ENCODE measurements at regions not wholly inside any gene's neighbourhood (a gene's known extent, or its start where the extent isn't known, plus 50 kb on each side); places are given as distances from the start of the nearest gene placed in this dataset.
"Not testable (repeated sequence)": the region's sequence is repeated elsewhere in the genome, so short reads cannot be mapped to it uniquely, and the experiment has no call there.

DNA sequence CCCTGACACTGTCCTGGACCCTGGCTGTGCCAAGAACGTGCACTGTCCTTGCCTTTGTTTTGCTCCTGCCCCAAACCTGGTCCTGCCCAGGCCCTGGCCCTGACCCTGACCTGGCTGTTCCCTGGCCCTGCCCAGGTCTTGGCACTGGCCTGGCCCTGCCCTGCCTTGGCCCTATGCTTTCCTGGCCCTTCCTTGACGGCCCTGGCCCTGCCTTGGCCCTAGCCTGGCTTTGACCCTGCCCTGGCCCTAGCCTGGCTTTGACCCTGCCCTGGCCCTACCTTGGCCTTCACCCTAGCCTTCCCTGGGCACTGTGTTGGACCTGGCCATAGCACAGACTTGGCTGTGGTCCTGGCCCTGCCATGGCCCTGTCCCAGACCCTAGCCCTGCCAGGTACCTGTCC is 252.9 kb downstream of the TP53TG3F start:
- not testable (repeated sequence) for DNase-seq

- not testable (repeated sequence) for DNase-seq
These were observed 253.7 kb downstream of the TP53TG3F start for GRCh38 chr16:33712851-33713709.

DNA sequence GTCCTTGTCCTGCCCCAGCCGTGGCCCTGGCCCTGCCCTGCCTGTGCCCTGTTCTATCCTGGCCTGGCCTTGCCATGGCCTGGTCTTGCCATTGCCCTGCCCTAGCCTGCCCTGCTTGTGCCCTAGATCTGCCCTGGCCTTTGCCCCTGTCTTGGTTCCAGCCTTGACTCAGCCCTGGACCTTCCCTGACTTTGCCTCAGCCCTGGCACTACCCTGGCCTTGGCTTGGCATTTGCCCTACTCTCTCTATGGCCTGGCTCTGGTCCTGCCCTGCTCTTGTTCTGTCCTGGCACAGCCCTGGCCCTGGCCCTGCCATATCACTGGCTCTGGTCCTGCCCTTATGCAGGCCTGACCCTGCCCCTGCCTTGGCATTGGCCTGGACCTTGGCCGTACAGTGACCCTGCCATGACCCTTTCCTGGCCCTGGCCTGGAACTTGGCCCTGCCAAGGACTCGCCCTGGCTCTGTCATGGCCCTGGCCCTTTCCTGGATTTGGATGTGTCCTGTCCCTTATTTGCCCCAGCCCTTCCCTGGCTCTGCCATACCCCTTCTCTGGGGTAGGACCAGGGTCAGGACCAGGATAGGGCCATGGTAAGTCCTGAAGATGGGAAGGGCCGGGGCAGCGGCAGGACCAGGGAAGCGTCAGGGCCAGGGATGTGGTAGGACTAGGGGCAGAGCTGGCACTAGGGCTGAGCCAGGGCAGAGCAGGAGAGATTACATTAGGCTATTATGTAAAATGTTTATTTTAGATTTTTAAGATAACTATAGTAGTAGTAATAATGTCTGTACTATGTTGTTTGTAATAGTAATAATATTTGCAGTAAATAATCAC is 254.5 kb downstream of the TP53TG3F start:
- DNase-seq: not testable (repeated sequence)

GRCh38 chr16:33731167-33731566 is 271.8 kb downstream of the TP53TG3F start:
- DNase-seq: not testable (repeated sequence)

DNA sequence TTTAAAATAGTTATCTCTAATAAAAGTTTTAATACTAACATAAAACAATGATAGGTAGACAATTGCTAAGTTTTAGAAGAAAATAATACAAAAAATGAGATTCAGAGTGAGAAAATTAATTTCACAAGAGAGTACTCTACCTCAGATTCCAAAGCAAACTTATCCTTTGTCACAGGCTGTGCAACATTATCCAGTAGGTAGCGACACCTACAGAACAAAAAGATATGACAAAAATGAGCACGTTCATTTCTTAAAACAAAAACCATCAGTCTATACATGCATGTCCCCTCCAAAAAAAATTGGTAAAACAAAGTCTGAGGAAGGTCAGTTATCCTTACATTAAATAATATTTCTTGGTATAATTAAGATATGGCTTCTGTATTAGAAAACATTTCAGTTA is 275.2 kb downstream of the TP53TG3F start:
- DNase-seq: not testable (repeated sequence)

DNA sequence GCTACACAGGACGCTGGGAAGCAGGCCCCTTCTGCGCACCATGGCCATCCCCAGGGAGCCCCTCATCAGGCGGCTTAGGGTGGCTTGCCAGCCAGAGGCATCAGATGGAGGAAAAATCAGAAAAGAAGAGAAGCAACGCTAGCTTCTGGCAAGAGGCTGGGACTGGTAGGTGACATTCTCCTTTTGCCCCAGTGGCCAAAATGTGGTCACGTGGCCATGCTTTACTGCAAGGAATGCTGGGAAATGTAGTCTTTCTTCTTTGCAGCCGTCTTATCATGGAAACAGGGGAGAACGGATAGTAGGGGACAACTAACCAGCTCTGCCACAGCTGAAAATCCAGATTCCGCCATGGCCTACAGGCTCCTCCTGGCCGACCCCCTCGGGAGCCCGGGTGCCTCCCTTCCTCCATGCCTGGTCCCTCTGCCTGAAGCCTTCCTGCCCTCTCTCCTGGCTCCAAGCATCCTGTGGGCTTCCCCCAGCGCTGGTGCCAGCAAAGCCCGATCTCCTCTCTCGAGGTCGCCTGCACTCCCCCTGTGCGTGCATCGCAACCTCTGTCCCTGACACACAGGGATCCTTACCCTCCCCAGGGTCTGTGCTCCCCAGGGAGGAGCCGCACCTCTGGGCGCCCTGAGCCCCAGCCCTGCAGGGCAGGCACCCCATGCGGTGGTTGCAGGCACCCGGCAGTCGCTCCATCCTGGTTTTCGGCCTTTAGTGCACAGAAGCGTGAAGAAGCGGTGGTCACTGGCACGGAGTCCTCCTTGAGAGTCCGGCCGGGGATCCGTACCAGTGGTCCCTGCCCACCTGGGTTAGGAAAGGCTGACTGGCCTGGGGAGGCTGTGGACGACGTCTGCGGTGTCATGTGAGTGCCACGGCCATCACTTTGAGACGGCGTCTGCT is 307.7 kb downstream of the TP53TG3F start:
- DNase-seq: not testable (repeated sequence)

GRCh38 chr16:33768710-33769109 is 309.3 kb downstream of the TP53TG3F start:
- not testable (repeated sequence) for DNase-seq

- not testable (repeated sequence) for DNase-seq
These were observed 309.9 kb downstream of the TP53TG3F start for GRCh38 chr16:33769180-33769846.

DNA sequence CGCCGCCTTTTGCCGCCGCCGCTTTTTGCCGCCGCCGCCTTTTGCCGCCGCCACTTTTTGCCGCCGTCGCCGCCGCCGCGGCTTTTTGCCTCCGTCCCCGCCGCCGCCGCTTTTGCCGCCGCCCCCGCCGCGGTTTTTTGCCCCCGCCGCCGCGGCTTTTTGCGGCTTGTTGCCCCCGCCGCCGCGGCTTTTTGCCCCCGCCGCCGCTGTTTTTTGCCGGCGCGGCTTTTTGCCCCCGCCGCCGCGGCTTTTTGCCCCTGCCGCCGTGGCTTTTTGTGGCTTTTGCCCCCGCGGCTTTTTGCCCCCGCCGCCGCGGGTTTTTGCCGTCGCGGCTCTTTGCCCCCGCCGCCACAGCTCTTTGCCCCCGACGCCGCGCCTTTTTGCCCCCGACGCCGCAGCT is 311.1 kb downstream of the TP53TG3F start:
- DNase-seq: not testable (repeated sequence)

DNA sequence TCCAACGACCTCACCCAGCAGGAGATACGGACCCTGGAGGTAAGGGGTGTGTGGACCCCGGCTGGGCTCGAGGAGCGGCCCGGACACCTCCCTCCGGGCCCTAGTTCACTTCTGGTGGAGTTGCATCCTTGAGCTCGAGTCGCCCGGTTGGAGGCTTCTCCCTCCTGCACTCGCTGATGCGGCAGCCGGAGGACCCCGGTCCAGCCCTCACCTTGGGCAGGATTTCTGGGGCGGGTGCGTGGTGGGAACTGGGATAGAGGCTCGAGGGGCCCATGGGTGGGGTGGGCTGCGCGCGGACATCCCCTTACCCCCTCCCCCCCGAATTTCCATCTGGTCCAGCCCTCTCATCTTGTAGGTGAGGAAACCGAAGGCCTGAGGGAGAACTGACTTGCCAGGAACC is 311.8 kb downstream of the TP53TG3F start:
- not testable (repeated sequence) for DNase-seq

DNA sequence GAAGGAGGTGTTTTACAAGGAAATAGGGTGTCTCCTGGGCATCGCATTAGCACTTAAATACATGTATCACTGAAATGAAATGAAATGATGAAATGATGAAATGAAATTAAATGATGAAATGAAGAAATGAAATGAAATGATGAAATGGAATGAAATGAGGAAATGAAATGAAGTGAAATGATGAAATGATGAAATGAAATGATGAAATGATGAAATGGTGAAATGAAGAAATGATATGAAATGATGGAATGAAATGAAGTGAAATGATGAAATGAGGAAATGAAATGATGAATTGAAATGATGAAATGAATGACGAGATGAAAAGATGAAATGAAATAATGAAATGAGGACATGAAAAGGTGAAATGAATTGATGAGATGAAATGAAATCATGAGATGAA is 314.6 kb downstream of the TP53TG3F start:
- not testable (repeated sequence) for DNase-seq

- DNase-seq: not testable (repeated sequence)
These were observed 315.3 kb downstream of the TP53TG3F start for GRCh38 chr16:33774724-33775123.

GRCh38 chr16:33816328-33816944 is 357.0 kb downstream of the TP53TG3F start:
- not testable (repeated sequence) for DNase-seq

DNA sequence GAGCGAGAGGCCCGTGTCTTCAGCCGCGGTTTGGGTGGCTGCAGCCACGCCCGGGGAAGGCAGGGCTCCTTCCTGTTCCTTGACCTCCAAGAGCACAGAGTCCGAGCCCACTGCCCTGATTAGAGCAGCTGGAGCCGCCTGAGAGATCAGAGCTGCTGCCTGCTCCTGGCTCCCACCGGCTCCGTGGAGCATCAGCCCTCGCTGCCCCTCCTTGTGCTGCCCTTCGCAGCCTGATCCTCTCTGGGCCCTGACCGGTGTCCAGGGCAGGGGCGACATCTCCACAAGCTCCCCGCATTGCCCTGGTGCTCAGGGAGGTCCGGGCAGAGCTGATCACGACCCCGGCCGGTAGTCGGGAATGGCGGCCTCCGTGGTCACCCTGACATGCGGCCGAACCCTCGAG is 365.3 kb downstream of the TP53TG3F start:
- not testable (repeated sequence) for DNase-seq

DNA sequence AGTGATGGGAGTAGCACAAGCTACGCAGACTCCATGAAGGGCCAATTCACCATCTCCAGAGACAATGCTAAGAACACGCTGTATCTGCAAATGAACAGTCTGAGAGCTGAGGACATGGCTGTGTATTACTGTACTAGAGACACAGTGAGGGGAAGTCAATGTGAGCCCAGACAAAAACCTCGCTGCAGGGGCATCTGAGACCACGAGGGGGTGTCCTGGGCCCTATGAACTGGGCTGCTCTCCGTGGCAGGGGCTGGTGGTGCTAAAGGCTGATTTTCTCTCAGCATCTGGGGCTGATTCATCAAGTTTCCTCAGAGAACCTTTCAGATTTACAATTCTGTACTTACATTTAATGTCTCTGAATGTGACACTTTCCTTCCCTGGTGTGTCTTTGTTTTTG is 368.1 kb downstream of the TP53TG3F start:
- not testable (repeated sequence) for DNase-seq

DNA sequence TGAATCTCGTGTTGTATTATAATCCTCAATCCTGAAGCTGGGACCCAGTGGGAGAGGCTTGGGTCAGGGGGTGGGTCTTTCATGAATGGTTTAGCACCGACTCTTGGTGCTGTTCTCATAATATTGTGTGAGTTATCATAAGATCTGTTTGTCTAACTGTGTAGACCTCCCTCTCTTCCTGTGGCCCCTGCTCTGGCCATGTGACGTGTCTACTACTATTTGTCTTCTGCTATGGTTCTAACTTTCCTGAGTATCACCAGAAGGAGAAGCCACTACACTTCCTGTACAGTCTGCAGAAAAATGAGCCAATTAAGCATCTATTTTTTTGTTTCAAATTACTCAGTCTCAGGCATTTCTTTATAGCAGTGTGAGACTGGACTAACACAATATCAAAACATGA is 379.7 kb downstream of the TP53TG3F start:
- not testable (repeated sequence) for DNase-seq

DNA sequence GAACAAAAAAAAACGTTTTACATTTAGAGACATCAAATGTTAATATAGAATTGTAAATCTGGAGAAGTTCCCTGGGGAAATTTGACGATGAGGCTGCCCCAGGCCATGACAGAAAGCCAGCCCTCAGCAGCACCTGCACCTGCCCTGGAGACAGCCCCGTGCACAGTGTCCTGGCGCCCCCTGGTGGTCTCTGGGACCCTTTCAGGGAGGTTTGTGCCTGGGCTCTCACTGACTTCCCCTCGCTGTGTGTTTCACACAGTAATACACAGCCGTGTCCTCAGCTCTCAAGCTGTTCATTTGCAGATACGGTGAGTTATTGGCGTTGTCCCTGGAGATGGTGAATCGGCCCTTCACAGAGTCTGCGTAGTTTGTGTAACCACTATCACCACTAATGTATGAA is 385.1 kb downstream of the TP53TG3F start:
- DNase-seq: peak; percentile 20

Measured in activated CD4-positive, alpha-beta T cell treated with anti-CD3 and anti-CD28 coated beads, Interleukin-2, amount 50 U/mL, for 16 hours (primary cell).